Right ventricle myocardium superior (tissue), 1 donor: ENCODE measurements at regions not wholly inside any gene's neighbourhood (a gene's known extent, or its start where the extent isn't known, plus 50 kb on each side); places are given as distances from the start of the nearest gene placed in this dataset.
"Not testable (repeated sequence)": the region's sequence is repeated elsewhere in the genome, so short reads cannot be mapped to it uniquely, and the experiment has no call there.

ENCODE experiments used
- ATAC-seq: fragments of 200-7000 bp; cut with Tn5 transposase; one replicate; pipeline ENCODE4 v1.9.1; 2020; ENCODE audit warnings: mild to moderate bottlenecking; ENCODE audit not compliant: poor library complexity
- DNase-seq: peaks from one replicate; pipeline ENCODE4 v3.0.0-alpha.2; 2020
- intact Hi-C: fragments of 100-400 bp; cut with DNase I; formaldehyde crosslinking; loops from one replicate; pipeline ENCODE4 v1.11.2; 2022
- donor health status: DM: no; HTN: yes; CAD: no; lungs with severe emphysema.

DNA sequence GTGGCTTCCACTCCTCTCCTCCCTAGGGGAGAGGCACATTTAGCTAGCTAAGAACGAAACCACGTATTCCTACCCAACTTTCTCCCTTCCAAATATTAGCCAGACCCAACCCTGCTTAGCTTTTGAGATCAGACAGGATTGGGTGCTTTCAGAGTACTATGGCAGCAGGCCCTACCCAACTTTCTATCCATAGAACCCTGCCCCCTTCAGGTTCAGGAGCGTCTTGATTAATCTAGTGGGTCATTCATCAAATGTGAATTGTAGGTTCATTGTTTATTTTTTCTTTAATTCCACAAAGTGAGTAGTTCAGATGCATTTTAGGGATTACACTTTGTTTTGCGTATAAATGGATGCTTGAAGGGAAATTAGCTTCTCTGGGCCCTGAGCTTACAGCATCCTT lies 188.3 kb downstream of the MIB1 start:
- intact Hi-C loops = no loop called here
- ATAC-seq (no peak), DNase-seq (no peak)

DNA sequence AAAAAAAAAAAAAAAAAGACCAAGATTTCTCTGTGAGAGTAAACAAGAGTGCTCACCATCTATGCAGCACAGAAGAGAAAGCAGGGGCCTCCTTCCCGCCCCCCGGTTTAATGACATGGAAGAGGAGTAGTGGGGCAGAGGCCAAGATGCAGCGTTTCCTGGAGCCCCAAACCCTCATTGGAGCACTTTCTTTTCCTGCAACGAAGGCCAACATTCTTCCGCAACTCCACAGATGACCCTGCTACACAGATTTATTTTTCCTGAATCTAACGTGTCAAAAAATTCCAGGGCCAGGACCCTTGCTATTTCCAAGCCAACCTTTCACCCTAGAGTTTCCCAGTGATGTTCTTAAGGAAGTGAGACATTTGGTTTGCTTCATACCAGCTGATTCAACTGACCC lies 189.6 kb downstream of the MIB1 start:
- DNase-seq (no peak), ATAC-seq (no peak)
- intact Hi-C loops = no loop called here

DNA sequence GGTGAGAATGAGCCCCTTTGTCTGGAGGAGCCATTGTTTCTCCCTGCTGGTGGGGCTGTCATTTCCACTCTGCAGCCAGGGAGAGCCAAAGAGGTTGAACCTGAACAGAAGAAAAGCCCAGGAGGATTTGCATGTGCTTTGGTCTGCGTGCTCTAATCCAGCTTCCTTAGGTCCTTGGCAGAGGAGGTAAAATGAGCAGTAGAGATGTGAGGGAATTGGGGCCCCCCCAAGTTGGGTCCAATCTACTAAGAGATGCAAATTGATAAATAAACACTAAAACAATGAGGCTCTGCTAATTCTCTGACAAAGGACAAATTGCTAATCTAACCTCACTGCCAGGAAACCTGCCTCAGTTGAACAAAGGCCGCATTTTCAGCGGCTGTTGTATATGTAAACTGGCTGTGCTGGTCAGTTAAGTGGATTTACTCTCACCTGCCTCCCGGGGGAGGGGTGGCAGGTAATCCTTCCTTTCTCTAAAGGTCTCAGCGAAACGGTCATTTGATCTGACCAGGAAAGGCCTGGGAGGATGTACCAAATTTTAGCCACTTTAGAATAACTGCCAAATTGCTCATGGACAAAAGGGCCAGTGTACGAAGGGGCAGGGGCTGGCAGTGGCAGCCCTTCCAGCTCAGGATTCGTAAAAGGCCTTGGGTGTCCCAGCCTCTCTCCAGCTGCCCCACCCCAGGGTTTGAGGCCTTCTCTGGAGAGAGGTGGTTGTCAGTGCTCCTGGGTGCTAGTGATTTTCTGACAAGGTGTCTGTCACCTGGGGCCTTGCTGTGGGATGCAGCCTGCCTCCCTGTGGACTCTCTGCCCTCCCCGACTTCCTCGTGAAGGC lies 193.6 kb downstream of the MIB1 start:
- ATAC-seq (no peak), DNase-seq (no peak)
- intact Hi-C loops = no loop called here

DNA sequence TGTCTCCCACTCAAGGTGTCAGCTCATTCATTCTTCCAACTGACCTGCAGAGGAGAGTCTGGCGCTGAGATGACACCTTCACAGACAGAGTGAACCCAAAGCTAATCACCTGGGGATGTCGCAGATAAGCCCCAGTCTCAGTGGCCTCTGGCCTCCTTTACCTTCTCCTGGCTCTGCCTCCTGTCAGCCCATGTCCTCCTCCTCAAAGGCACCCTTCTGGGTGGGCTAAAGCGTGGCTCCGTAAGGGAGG lies 194.1 kb downstream of the MIB1 start:
- DNase-seq = no peak
- intact Hi-C loops = no loop called here
- ATAC-seq = no peak

DNA sequence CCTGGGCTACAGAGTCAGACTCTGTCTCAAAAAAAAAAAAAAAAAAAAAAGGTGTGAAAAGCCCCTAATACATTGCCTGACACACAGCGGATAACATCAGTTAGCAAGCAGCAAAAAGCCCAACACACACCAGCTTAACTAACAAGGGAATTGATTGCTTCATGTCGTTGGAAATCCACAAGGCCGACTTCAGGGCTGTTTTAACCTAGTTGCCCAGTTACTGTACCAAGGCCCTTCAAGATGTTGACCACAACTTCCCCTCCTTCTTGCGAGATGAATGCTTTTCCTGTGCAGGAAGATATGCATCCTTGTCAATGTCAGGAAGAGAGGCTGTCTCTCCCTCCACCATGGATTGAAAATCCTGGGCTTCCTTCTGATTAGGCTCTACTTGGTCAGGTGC lies 202.9 kb downstream of the MIB1 start:
- ATAC-seq = no peak
- no peak for DNase-seq
- intact Hi-C loops = no loop called here

DNA sequence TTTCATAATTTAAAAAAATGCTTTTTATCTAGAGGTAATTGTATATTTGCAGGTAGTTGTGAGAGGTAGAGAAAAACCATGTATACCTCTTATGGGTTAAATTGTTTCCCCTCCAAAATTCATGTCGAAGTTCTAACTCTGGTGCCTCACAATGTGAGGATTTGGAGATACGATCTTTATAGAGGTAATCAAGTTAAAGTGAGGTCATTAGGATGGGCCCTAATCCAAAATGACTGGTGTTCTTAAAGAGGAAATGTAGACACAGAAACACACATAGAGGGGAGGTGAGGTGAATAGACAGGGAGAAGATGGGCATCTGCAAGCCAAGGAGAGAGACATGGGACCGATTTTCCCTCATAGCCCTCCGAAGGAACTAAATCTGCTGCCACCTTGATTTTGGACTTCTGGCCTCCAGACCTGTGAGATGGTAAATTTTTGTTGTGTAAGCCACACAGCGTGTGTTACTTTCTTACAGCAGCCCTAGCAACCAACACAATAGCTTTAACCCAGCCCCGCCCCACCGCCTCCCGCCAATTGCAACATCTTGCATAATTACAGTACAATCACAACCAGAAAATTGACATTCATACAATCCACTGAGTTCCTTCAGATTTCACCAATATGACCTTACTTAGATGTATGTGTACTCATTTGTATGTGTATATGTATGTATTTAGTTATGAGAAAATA lies 208.9 kb downstream of the MIB1 start:
- no peak for DNase-seq
- ATAC-seq = no peak
- intact Hi-C loops = loop anchor here (10.0 kb wide), 1 partner anchor 755 kb away; no protein-coding TSS in a partner anchor

DNA sequence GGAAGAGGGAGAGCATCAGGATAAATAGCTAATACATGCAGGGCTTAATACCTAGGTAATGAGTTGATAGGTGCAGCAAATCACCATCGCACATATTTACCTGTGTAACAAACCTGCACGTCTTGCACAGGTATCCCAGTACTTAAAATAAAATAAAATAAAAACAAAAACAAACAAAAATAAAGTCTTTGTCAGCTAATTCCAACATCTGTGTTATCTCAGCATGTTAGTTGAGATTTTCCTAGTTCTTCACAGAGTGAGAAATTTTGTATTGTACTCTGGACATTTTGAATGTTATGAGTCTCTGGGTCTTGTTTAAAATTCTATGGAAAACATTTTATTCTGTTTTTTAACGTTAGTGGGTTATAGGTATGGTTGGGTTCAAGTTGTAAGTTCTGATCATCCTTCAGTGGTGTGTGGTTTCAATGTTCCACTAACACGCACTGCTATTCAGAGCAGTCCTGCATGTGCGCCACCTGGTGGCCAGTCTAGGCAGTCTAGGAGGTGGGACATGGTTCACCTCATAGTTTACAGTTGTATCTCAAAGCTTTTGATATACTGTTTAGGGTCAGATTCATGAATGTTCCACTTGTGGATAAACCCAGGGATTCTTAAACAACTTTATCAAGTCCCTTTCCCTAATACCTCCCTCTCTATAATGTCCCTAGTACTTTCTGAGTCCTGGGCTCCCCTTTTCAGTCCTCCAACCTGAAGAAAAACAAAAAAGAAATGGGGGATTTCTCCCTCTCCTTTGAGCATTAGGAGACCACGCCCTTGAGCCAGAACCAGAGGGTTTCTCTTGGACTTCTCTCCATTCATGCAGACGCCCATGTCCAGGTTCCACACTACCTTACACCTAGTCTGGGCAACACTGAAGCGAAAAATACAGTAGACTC lies 213.4 kb upstream of the GATA6 start:
- ATAC-seq = peak; percentile 93
- peak; percentile 90 for DNase-seq
- intact Hi-C loops = loop anchor here (10.0 kb wide), 1 partner anchor 761 kb away; no protein-coding TSS in a partner anchor

DNA sequence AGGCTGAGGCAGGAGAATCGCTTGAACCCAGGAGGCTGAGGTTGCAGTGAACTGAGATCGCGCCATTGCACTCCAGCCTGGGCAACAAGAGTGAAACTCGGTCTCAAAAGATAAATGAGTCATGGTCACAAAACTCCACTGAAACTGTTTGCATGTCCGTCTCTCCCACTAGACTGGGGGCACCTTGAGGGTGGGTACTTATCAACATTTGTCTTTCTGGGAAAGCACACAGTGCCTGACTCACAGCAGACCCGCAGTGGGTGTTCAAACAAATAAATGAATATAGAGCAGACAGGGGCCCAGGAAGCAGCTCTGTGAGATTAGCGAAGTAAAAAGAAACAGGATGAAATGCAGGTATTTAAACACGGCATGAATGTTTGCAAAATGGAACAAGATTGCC lies 211.1 kb upstream of the GATA6 start:
- ATAC-seq = no peak
- intact Hi-C loops = loop anchor here (10.0 kb wide), 1 partner anchor 763 kb away; no protein-coding TSS in a partner anchor

DNA sequence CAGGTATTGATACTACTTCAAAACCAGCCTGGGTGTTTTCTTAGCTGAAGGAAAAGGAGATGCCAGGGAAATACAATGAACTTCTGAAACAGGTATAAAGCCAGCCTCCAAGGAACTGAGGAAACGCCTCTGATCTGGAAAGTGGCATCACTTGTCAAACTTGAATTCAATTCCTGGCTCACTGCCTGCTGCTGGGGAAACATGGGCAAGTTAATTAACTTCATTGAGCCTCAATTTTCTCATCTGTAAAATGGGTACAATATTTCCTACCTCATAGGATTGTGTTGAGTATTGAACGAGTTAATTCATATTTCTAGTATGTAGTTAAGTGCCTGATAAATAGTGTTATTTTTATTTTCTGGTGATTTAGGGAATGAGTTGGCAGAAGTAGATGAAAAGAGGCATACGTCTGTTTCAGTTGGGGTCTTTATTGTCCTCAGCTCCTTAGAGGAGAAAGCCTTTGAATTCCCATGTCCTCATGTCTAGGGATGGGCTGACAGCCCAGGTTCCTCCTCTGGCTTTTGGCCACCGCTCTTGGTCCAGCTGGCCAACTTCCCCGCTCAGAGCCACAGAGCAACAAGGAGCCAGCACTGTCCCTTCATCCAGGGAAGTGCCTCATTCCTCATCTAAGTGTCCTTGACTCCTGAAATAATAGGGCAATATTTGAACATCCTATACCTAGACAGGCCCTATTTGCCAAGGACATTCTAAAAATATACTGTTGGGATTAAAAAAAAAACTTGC lies 210.5 kb upstream of the GATA6 start:
- intact Hi-C loops = loop anchor here (10.0 kb wide), 1 partner anchor 764 kb away; no protein-coding TSS in a partner anchor
- ATAC-seq (peak; percentile 82), DNase-seq (peak; percentile 51)

More for the DNA sequence above, 211.1 kb upstream of the GATA6 start:
- DNase-seq = no peak

DNA sequence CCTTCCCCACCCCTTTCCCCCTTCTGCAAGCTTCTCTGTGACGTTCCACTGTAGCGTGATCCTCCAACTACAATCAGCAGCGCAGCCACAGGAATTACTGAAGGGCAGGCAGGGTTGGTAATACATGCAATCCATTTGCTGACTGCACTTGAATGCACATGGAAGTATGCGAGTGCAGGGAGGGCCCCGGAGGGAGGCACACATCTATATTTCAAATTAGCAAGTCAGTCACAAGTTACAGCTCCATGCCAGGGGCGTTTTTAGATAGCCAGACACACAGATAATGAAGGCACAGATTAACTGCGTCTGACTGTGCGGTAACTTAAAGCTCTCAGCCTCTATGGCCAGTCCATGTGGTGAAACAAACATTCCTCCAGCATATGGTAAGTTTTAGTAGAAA lies 209.2 kb upstream of the GATA6 start:
- ATAC-seq = peak; percentile 53
- no peak for DNase-seq
- intact Hi-C loops = no loop called here

DNA sequence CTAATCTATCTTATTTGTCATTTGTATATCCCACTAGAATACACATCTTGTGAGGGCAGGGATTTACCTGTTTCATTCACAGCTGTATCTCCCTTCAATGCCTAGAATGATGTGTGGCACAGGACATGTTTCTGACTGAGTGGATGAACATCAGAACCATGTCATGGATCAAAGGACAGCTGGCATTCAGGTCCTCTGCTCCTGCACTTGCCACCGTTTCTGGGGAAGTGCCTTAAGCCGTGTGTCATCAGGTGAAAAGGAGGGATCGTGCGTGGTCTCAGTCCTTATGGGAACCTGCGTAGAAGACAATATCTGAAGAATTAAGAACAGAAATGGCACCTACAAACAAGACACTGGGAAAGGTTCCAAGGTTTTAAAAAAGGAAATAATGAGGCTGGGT lies 206.1 kb upstream of the GATA6 start:
- DNase-seq (no peak), ATAC-seq (no peak)
- intact Hi-C loops = no loop called here

DNA sequence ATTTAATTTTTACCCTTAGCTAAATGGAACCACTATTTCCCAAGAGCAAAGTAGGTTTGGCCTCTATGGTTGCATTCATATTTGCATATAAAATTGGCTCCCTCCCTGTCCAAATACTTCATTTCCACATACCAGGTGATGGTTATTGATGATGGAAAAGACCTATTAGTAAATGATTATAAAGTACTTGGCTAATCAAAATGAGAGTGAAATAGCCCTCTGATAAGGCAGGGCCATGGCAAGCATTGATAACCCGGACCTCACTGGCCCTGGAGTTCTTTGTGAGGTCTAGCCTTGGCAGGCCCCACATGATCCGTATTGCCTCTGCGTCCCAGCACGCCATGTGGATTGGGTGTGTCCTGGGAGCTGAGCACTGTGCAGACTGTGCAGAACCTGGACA lies 201.1 kb upstream of the GATA6 start:
- intact Hi-C loops = no loop called here
- ATAC-seq = no peak

DNA sequence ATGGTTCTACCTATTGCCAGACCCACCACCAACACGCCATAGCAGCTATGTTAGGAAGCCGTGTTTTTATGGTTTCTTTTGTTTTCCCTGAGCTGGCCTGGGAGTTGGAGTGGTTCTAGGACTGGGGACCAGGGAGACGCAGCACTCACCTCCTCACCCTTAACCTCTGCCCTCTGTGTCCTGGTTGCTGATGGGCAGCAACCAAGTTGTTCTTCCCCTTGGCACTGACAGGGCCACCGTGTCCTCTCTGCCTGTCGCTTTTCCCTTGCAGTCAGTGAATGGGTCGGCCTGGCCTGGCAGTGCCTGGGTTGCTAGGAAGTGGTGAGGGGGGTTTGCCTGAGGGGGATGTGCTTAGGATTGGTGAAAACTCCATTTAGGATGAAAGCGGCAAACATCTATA lies 197.1 kb upstream of the GATA6 start:
- ATAC-seq (no peak), DNase-seq (no peak)
- intact Hi-C loops = no loop called here

More for the DNA sequence above, 201.1 kb upstream of the GATA6 start:
- no peak for DNase-seq

DNA sequence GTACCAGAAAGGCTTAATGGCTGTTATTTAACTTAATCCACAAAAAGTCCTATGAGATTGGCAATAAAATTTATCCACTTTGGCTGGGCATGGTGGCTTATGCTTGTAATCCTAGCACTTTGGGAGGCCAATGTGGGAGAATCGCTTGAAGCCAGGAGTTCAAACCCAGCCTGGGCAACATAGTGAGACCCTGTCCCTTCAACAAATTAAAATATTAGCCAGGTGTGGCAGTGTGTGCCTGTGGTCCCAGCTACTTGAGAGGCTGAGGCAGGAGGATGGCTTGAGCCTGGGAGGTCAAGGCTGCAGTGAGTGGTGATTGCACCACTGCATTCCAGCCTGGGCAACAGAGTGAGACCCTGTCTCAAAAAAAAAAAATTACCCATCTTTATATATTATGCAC lies 193.4 kb upstream of the GATA6 start:
- intact Hi-C loops, DNase-seq, ATAC-seq: not testable (repeated sequence)

DNA sequence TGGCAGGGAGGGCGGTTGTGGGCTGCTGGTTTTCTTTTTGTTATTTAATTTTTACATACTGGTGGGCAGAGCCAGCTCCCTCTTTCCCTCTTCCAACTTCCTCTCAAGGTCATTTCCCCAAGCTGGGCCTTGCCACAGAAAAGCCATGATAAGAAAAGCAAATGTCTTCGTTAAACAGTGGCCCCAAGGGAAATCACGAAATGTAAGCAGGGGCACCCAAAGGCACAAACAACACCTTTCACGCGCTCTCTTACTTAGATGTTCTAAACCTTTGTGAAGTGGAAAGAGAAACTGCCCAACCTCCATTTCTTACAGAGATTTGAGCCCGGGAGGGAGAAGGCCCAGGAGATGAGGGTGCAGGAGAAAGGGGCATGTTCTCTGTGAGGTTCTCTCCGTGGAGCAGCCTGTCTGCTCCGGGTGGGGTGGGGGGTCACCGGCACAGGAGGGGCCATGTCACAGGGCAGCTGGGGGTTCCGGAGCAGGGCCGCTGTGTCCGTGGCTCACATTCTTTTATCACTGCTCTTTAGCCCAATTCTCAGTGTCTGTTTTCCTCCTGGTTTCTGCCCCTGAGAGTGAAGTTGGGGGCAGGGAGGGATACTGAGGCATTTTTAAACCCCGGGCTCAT lies 190.7 kb upstream of the GATA6 start:
- intact Hi-C loops = no loop called here
- no peak for ATAC-seq

DNA sequence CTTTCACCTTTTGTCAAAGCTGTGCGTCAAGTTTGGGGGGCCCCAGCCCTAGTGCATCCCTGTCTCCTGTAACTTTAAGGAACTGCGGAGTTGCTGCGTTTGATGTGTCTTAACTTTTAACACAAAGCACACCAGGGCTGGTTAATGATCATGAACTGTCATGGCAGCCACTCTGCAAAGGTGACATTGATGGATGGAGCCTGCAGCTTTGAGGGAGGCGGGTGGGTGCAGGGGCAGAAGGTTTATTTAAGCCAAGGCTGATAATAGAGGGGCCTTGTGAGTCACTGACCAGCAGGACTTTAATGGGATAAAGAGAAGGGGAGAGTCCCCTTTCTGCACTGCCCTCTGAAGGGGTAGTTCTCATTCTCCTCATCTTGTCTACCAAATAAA lies 190.2 kb upstream of the GATA6 start:
- intact Hi-C loops = no loop called here
- no peak for ATAC-seq
- no peak for DNase-seq

More for the DNA sequence above, 190.7 kb upstream of the GATA6 start:
- no peak for DNase-seq

DNA sequence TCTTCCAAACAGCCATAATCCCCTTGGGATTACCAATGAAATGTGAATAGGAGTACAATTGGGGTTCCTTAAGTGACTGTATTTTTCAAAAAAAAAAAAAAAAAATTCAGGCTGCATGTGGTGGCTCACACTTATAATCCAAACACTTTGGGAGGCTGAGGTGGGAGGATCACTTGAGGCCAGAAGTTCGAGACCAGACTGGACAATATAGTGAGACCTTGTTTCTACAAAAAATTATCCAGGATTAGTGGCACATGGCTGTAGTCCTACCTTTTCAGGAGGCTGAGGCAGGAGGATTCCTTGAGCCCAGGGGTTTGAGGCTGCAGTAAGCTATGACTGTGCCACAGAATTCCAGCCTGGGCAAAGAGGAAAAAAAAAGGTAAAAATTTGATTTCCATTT lies 189.6 kb upstream of the GATA6 start:
- intact Hi-C loops = no loop called here
- ATAC-seq (no peak), DNase-seq (no peak)

DNA sequence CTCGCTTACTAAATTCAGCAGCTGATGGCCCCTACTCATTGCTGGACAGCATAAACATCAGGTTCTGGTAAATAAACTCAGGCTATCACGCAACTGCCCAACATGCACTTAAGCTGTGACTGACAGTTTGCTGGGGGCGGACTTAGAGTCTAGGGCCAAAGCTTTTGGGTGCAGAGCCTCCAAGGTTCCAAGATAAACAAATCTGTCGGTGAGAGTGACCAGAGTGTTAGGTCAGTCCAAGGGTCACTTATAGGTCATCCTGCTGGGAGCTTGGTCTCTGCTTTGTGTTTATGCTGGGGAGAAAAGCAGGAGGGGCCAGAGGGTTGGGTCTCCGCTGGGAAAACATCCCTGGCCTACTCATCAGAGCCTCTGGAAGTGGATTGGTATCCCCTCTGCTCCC lies 188.6 kb upstream of the GATA6 start:
- intact Hi-C loops = no loop called here
- ATAC-seq = no peak
- no peak for DNase-seq
